Loucy (cell line): ENCODE measurements at regions not wholly inside any gene's neighbourhood (a gene's known extent, or its start where the extent isn't known, plus 50 kb on each side); places are given as distances from the start of the nearest gene placed in this dataset.

Source experiments
- CTCF ChIP-seq: fragments of 200-600 bp; sonication (generic); conservative IDR thresholded peaks from 2 replicates; pipeline ENCODE4 v1.5.1; 2014; ENCODE audit warnings: mild to moderate bottlenecking, antibody characterized with exemption, low read length
- EZH2phosphoT487 ChIP-seq: fragments of 200-600 bp; IDR thresholded peaks from 2 replicates; pipeline ENCODE4 v1.6.1; 2018; ENCODE audit warnings: antibody characterized with exemption, mild to moderate bottlenecking, moderate library complexity, borderline replicate concordance

GRCh38 chr5:6255956-6256355 lies 122.4 kb downstream of the MED10 start:
- no peak for TF ChIP-seq CTCF
- TF ChIP-seq EZH2phosphoT487, result no peak
